WERI-Rb-1 (cell line): ENCODE measurements at regions not wholly inside any gene's neighbourhood (a gene's known extent, or its start where the extent isn't known, plus 50 kb on each side); places are given as distances from the start of the nearest gene placed in this dataset.

Experiments
- DNase-seq: peaks from one replicate; pipeline ENCODE4 v3.0.0-alpha.2; 2020
- H3K27ac ChIP-seq: fragments of 250-450 bp; sonication (Bioruptor Pico); 2 replicates; pipeline ENCODE4 v1.5.1; 2020; ENCODE audit warnings: mild to moderate bottlenecking, moderate library complexity
- H3K27me3 ChIP-seq: fragments of 250-450 bp; sonication (Bioruptor Pico); 2 replicates; pipeline ENCODE4 v1.5.1; 2021; ENCODE audit warnings: mild to moderate bottlenecking, low read depth, moderate library complexity; ENCODE audit not compliant: insufficient read depth, severe bottlenecking
- H3K36me3 ChIP-seq: fragments of 250-450 bp; sonication (Bioruptor Pico); 2 replicates; pipeline ENCODE4 v1.5.1; 2020; ENCODE audit warnings: mild to moderate bottlenecking, moderate library complexity
- H3K4me3 ChIP-seq: 2 replicates; pipeline ENCODE4 v1.5.1; 2011; ENCODE audit warnings: low read depth, mild to moderate bottlenecking, control low read depth, low read length
- H3K9me3 ChIP-seq: fragments of 250-450 bp; sonication (Bioruptor Pico); 2 replicates; pipeline ENCODE4 v1.5.1; 2021; ENCODE audit warnings: mild to moderate bottlenecking, moderate library complexity; ENCODE audit not compliant: severe bottlenecking
- TF ChIP-seq, protein P1 (sequence below): IDR thresholded peaks from 2 replicates; pipeline ENCODE4 v1.5.1; 2011; ENCODE audit warnings: low read depth, mild to moderate bottlenecking, control low read depth, inconsistent platforms, low read length

DNA sequence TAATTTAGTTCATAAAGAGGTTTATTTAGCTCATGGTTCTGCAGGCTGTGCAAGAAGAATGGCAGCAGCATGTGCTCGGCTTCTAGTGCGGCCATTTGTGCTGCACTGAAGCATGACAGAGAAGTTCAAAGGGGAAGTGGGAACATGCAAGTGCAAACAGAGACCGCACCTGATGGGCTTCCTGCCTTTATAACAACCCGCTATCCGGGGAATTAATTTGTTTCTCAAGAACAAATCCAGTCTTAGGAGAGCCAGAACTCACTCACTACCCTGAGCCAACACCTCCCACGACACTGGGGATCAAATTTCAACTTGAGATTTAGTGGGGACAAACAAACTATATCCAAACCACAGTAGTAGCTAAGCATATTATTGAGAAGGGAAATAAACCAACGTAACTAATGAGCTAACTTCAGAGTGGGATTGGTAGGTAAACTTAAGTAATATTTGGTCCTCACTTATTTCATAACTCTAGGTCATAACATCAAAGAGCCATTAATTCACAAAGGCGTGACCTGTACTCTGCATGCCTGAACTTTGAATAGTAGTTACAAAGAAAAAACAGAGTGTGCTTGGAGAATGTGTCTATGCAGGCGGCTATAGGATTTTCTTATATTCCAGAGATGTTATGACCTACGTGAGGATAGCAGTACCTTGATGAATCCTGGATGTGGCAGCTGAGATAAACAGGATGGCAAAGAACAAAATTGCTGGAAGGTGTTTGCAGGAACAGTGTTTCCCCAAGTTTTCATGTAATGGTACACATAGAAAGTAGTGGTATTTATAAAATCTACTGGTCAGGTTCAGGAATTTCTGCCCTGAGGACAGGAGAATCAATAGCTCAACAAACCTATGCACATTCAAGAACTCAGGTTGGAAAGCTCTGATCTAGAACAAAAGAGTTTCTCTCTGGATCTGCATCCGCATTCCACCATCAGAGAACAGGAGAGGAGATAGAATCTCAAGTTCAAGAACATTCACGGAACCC, 845.9 kb upstream of the ID2 start:
- H3K4me3 ChIP-seq: no peak overlapping the region
- no peaks in the 10 kb centered on the region for H3K9me3 ChIP-seq
- no peak for DNase-seq
- no peaks in the 10 kb centered on the region for H3K36me3 ChIP-seq
- no peaks in the 10 kb centered on the region for H3K27me3 ChIP-seq
- no peak overlapping the region for H3K27ac ChIP-seq
- TF ChIP-seq, protein P1, sequence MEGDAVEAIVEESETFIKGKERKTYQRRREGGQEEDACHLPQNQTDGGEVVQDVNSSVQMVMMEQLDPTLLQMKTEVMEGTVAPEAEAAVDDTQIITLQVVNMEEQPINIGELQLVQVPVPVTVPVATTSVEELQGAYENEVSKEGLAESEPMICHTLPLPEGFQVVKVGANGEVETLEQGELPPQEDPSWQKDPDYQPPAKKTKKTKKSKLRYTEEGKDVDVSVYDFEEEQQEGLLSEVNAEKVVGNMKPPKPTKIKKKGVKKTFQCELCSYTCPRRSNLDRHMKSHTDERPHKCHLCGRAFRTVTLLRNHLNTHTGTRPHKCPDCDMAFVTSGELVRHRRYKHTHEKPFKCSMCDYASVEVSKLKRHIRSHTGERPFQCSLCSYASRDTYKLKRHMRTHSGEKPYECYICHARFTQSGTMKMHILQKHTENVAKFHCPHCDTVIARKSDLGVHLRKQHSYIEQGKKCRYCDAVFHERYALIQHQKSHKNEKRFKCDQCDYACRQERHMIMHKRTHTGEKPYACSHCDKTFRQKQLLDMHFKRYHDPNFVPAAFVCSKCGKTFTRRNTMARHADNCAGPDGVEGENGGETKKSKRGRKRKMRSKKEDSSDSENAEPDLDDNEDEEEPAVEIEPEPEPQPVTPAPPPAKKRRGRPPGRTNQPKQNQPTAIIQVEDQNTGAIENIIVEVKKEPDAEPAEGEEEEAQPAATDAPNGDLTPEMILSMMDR: no peak

DNA sequence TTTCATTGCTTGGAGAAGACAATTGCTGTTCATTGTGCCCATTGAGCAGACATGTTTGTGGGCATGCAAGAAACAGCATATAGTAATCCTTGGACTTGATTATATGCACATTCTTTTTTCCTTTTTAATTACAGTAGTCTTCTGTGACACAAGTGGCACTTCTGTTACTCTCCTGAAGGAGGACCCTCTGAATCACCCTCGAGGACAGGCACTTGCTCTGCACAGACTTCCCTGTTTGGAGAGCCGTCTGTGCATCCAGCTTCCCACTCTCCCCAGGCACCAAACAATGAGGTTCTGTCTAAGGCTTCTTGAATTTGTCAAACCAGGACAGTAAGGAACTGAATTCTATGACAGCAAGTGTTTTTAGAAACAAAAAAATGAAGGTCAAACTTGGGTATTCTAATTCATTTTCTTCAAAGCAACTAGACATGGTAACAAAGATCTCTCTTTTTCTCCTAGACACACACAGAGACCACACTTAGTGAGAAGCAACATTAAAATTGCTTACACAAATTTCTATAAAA, 844.6 kb upstream of the ID2 start:
- Histone ChIP-seq H3K27me3 (no peaks in the 10 kb centered on the region), H3K9me3 (no peaks in the 10 kb centered on the region), H3K27ac (no peak overlapping the region), H3K4me3 (no peak overlapping the region), H3K36me3 (no peaks in the 10 kb centered on the region)
- no peak for DNase-seq
- TF ChIP-seq, protein P1: no peak

DNA sequence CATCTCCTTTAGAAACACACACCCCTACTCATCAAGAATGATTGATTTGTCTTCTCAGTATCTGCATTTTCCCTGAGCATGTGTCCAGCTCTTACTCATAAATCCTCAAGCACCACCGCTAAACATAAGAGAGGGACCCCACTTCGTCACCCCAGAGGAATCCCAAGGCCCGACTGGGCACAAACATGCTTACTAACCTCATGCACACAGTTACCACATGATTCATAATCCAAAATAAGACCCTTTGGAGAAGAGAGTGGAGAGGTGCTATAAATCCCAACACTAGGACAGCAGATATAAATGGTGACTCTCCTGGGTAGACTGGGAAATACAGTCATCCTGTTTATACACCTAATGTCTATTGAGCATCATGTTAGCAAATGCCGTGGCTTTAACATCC, 843.2 kb upstream of the ID2 start:
- H3K36me3 ChIP-seq: no peaks in the 10 kb centered on the region
- TF ChIP-seq, protein P1: no peak

DNA sequence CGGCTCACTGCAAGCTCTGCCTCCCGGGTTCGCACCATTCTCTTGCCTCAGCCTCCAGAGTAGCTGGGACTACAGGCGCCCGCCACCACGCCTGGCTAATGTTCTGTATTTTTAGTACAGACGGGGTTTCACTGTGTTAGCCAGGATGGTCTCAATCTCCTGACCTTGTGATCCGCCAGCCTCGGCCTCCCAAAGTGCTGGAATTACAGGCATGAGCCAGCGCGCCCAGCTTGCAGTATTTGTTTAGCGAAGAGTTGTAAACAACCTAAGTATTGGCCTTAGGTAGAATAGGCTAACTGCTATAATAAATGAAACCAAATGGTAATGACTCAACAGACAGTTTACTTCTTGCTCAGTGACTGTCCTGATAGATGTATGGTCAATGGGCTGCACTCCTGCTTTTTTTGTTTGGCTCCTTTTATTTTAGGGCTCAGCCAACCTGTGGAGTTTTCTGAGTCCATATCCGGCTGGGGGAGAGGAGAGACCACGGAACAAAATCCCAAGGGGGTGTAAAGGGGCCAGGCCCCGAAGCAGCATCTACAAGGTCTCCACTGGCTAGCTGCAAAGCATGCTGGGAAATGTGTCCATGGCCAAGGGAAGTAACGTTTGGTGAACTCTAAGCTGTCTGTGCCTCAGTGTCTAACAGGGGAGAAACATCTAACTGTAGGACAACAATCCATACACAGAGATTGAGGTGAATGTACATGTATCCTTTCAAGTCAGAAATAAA, 841.0 kb upstream of the ID2 start:
- TF ChIP-seq, protein P1: no peak
- no peak overlapping the region for H3K27ac ChIP-seq
- no peak overlapping the region for H3K4me3 ChIP-seq
- no peaks in the 10 kb centered on the region for H3K36me3 ChIP-seq
- no peak for DNase-seq
- no peaks in the 10 kb centered on the region for H3K9me3 ChIP-seq
- no peaks in the 10 kb centered on the region for H3K27me3 ChIP-seq

More for the DNA sequence above, 843.2 kb upstream of the ID2 start:
- no peaks in the 10 kb centered on the region for H3K9me3 ChIP-seq
- no peak for DNase-seq
- no peaks in the 10 kb centered on the region for H3K27me3 ChIP-seq
- H3K27ac ChIP-seq: no peak overlapping the region
- H3K4me3 ChIP-seq: no peak overlapping the region

DNA sequence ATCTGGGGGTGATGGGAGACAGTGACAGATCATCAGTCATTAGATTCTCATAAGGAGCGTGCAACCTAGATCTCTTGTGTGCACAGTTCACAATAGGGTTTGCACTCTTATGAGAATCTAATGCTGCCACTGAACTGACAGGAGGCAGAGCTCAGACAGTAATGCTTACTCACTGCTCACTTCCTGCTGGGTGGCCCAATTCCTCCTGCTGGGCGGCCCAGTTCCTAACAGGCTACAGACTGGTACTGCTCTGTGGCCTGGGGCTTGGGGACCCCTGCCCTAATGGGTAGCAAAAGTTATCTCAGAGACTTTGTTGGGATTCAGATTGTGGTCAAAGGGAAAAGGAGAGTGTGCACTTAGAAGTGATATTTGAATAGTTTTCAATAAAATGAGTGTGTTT, 840.1 kb upstream of the ID2 start:
- TF ChIP-seq, protein P1: no peak
- Histone ChIP-seq H3K36me3 (no peaks in the 10 kb centered on the region), H3K27ac (no peak overlapping the region), H3K27me3 (no peaks in the 10 kb centered on the region), H3K4me3 (no peak overlapping the region), H3K9me3 (no peaks in the 10 kb centered on the region)
- no peak for DNase-seq
